ENCODE measurements at regions not wholly inside any gene's neighbourhood (a gene's known extent, or its start where the extent isn't known, plus 50 kb on each side); places are given as distances from the start of the nearest gene placed in this dataset.

GRCh38 chr9:102769307-102769706 lies 225.8 kb upstream of the CYLC2 start:
- Histone ChIP-seq H3K4me1 (ENCODE audit: insufficient read depth, poor library complexity, severe bottlenecking) (no peaks in the 10 kb centered on the region), H3K9me3 (ENCODE audit: severe bottlenecking) (no peaks in the 10 kb centered on the region), H3K36me3 (ENCODE audit: low read depth) (no peaks in the 10 kb centered on the region), H3K27me3 (ENCODE audit: insufficient read depth, poor library complexity, severe bottlenecking) (peaks cover 2% of the 10 kb centered on the region), H3K4me3 (ENCODE audit: severe bottlenecking) (no peak overlapping the region), H3K27ac (ENCODE audit: poor library complexity, severe bottlenecking) (no peak overlapping the region)
- DNase-seq (ENCODE audit: low spot score) (no peak), ATAC-seq (ENCODE audit: low read depth) (no peak)
- TF ChIP-seq CTCF (IDR thresholded peaks at IDR 0.05; ENCODE audit: poor library complexity, severe bottlenecking): no peak

- DNase-seq (ENCODE audit: low spot score) (no peak), ATAC-seq (ENCODE audit: low read depth) (no peak)
- Histone ChIP-seq H3K27me3 (ENCODE audit: insufficient read depth, poor library complexity, severe bottlenecking) (peaks cover 2% of the 10 kb centered on the region), H3K36me3 (ENCODE audit: low read depth) (no peaks in the 10 kb centered on the region), H3K4me3 (ENCODE audit: severe bottlenecking) (no peak overlapping the region), H3K4me1 (ENCODE audit: insufficient read depth, poor library complexity, severe bottlenecking) (no peaks in the 10 kb centered on the region), H3K9me3 (ENCODE audit: severe bottlenecking) (no peaks in the 10 kb centered on the region), H3K27ac (ENCODE audit: poor library complexity, severe bottlenecking) (no peak overlapping the region)
- TF ChIP-seq CTCF (IDR thresholded peaks at IDR 0.05; ENCODE audit: poor library complexity, severe bottlenecking): no peak
Observed at GRCh38 chr9:102768002-102768401, 227.1 kb upstream of the CYLC2 start.

GRCh38 chr9:102767076-102767475 lies 228.1 kb upstream of the CYLC2 start:
- no peaks in the 10 kb centered on the region for H3K4me1 ChIP-seq (ENCODE audit: insufficient read depth, poor library complexity, severe bottlenecking)
- H3K36me3 ChIP-seq (ENCODE audit: low read depth): no peaks in the 10 kb centered on the region
- DNase-seq (ENCODE audit: low spot score) (no peak), ATAC-seq (ENCODE audit: low read depth) (no peak)
- H3K9me3 ChIP-seq (ENCODE audit: severe bottlenecking): no peaks in the 10 kb centered on the region
- no peak for TF ChIP-seq CTCF (IDR thresholded peaks at IDR 0.05; ENCODE audit: poor library complexity, severe bottlenecking)
- peaks cover 2% of the 10 kb centered on the region for H3K27me3 ChIP-seq (ENCODE audit: insufficient read depth, poor library complexity, severe bottlenecking)
- H3K4me3 ChIP-seq (ENCODE audit: severe bottlenecking): no peak overlapping the region
- no peak overlapping the region for H3K27ac ChIP-seq (ENCODE audit: poor library complexity, severe bottlenecking)

GRCh38 chr9:102740578-102740977 lies 254.6 kb upstream of the CYLC2 start:
- TF ChIP-seq CTCF (IDR thresholded peaks at IDR 0.05; ENCODE audit: poor library complexity, severe bottlenecking): no peak
- no peaks in the 10 kb centered on the region for H3K9me3 ChIP-seq (ENCODE audit: severe bottlenecking)
- no peaks in the 10 kb centered on the region for H3K27me3 ChIP-seq (ENCODE audit: insufficient read depth, poor library complexity, severe bottlenecking)
- ATAC-seq (ENCODE audit: low read depth) (no peak), DNase-seq (ENCODE audit: low spot score) (no peak)
- H3K36me3 ChIP-seq (ENCODE audit: low read depth): no peaks in the 10 kb centered on the region
- no peaks in the 10 kb centered on the region for H3K4me1 ChIP-seq (ENCODE audit: insufficient read depth, poor library complexity, severe bottlenecking)
- no peak overlapping the region for H3K27ac ChIP-seq (ENCODE audit: poor library complexity, severe bottlenecking)
- H3K4me3 ChIP-seq (ENCODE audit: severe bottlenecking): no peak overlapping the region

GRCh38 chr9:102728946-102729345 lies 266.2 kb upstream of the CYLC2 start:
- H3K4me1 ChIP-seq (ENCODE audit: insufficient read depth, poor library complexity, severe bottlenecking): peaks cover 5% of the 10 kb centered on the region
- no peak for TF ChIP-seq CTCF (IDR thresholded peaks at IDR 0.05; ENCODE audit: poor library complexity, severe bottlenecking)
- H3K27me3 ChIP-seq (ENCODE audit: insufficient read depth, poor library complexity, severe bottlenecking): no peaks in the 10 kb centered on the region
- no peak for ATAC-seq (ENCODE audit: low read depth)
- H3K36me3 ChIP-seq (ENCODE audit: low read depth): no peaks in the 10 kb centered on the region
- no peak for DNase-seq (ENCODE audit: low spot score)
- H3K4me3 ChIP-seq (ENCODE audit: severe bottlenecking): no peak overlapping the region
- H3K9me3 ChIP-seq (ENCODE audit: severe bottlenecking): no peaks in the 10 kb centered on the region
- no peak overlapping the region for H3K27ac ChIP-seq (ENCODE audit: poor library complexity, severe bottlenecking)

Data from RWPE2 (cell line).